Sigmoid colon (tissue), 6 donors: ENCODE measurements at regions not wholly inside any gene's neighbourhood (a gene's known extent, or its start where the extent isn't known, plus 50 kb on each side); places are given as distances from the start of the nearest gene placed in this dataset.

Experiments used
- DNase-seq: peaks from one replicate; pipeline ENCODE4 v3.0.0-alpha.2; 2019
- H3K27ac ChIP-seq, 4 donors: fragments of 200-600 bp; sonication (generic); one replicate each; pipeline ENCODE4 v1.5.1; 2016 to 2019; ENCODE audit warnings: mild to moderate bottlenecking in 1 of 4
- H3K27me3 ChIP-seq, 3 donors: fragments of 200-600 bp; sonication (generic); one replicate each; pipeline ENCODE4 v1.5.1; 2019; ENCODE audit warnings: mild to moderate bottlenecking in 1 of 3
- H3K36me3 ChIP-seq, 4 donors: fragments of 200-600 bp; sonication (generic); one replicate each; pipeline ENCODE4 v1.5.1; 2016 to 2019
- H3K4me1 ChIP-seq, 4 donors: fragments of 200-600 bp; sonication (generic); one replicate each; pipeline ENCODE4 v1.5.1; 2017 to 2019
- H3K4me3 ChIP-seq, 4 donors: fragments of 200-600 bp; sonication (generic); one replicate each; pipeline ENCODE4 v1.5.1; 2017 to 2019; ENCODE audit warnings: mild to moderate bottlenecking in 2 of 4, moderate library complexity in 1 of 4
- H3K9me3 ChIP-seq, 4 donors: fragments of 200-600 bp in 3 of 4; sonication (generic) in 3 of 4; one replicate each; pipeline versions ENCODE4 v1.5.1 to v1.6.1; 2013 to 2019
- EP300 ChIP-seq, 4 donors: sonication (generic); formaldehyde crosslinking; IDR thresholded peaks; one replicate each; pipeline ENCODE4 v1.6.1; 2017; ENCODE audit warnings: antibody characterized with exemption in 4 of 4
- POLR2A ChIP-seq, 2 donors: fragments of 450-650 bp; IDR thresholded peaks; one replicate each; pipeline ENCODE4 v1.6.1; 2016; ENCODE audit warnings: antibody characterized with exemption in 2 of 2, mild to moderate bottlenecking in 2 of 2, moderate library complexity in 2 of 2
- POLR2AphosphoS5 ChIP-seq, 4 donors: sonication (generic); formaldehyde crosslinking; IDR thresholded peaks; one replicate each; pipeline ENCODE4 v1.6.1; 2017; ENCODE audit warnings: antibody characterized with exemption in 4 of 4
- WGBS, 2 donors: extraction: QIAGEN DNeasy Blood & Tissue Kit; methylation state at CpG; one replicate each; pipeline ENCODE4 v1.1.7; 2013; 5-methylcytosine and 5-hydroxymethylcytosine counted together
- intact Hi-C: fragments of 100-400 bp; cut with DNase I; formaldehyde crosslinking; loops from one replicate; pipeline ENCODE4 v1.15.1; 2023
- TF ChIP-seq, protein P1 (sequence below), 4 experiments: fragments of 450-650 bp in 3 of 4; fragments of 200-600 bp in 1 of 4; IDR thresholded peaks; one replicate each; pipeline ENCODE4 v1.5.1; 2016 to 2019; ENCODE audit warnings: antibody characterized with exemption in 4 of 4, mild to moderate bottlenecking in 3 of 4, moderate library complexity in 2 of 4
- donor health status: healthy with polysubstance abuse.
- donor health status: healthy.

DNA sequence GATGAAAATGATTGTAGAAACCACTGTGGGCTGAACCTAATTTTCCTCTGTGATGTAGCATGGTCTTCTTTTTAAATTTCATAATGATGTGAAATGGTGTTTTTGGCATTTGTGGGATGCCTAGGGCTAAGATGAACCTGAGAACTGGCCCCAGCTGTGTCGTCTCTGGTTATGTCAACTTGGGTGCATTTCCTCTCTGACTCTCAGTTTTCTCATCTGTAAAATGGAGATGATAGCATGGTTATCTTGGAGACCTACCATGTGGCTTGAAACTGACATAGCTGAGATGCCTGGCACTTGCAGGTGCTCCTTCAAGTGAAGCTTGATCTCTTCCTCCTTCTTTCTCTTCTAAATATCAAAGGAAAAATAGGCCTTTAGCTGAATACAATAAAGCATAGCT is 77.8 kb downstream of the BOD1 start:
- Histone ChIP-seq H3K36me3 (no peaks in the 10 kb centered on the region), H3K4me3 (no peak overlapping the region), H3K4me1 (no peaks in the 10 kb centered on the region), H3K27me3 (no peaks in the 10 kb centered on the region), H3K27ac (no peak overlapping the region), H3K9me3 (no peaks in the 10 kb centered on the region)
- 75 to 79% methylated on average over 1 of the region's 1 CpG for WGBS, 2 donors
- TF ChIP-seq EP300 (IDR thresholded peaks at IDR 0.05) = no peak
- no peak for TF ChIP-seq POLR2A (IDR thresholded peaks at IDR 0.05)
- TF ChIP-seq POLR2AphosphoS5 (IDR thresholded peaks at IDR 0.05) = no peak
- TF ChIP-seq, protein P1, sequence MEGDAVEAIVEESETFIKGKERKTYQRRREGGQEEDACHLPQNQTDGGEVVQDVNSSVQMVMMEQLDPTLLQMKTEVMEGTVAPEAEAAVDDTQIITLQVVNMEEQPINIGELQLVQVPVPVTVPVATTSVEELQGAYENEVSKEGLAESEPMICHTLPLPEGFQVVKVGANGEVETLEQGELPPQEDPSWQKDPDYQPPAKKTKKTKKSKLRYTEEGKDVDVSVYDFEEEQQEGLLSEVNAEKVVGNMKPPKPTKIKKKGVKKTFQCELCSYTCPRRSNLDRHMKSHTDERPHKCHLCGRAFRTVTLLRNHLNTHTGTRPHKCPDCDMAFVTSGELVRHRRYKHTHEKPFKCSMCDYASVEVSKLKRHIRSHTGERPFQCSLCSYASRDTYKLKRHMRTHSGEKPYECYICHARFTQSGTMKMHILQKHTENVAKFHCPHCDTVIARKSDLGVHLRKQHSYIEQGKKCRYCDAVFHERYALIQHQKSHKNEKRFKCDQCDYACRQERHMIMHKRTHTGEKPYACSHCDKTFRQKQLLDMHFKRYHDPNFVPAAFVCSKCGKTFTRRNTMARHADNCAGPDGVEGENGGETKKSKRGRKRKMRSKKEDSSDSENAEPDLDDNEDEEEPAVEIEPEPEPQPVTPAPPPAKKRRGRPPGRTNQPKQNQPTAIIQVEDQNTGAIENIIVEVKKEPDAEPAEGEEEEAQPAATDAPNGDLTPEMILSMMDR (IDR thresholded peaks at IDR 0.05) = no peak
- DNase-seq = no peak
- intact Hi-C loops = no loop called here

DNA sequence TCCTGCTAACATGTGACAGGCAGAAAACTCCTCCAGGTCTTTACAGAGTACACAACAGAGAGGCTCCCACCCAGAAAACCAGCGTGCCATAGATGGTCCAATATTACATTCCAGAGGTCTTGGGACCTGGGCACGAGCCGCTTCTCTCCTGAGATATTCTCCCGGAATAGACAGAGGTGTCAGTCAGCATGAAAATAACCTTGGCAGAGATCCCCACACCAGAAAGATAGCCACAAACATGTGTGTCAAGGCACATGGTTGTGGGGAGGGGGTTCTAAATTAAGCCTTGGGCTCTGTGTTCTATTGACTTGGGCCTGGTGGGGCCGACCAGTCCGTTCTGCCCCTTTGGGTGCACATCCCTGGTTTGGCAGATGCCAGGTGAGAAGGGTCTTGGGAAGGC is 78.4 kb downstream of the BOD1 start:
- H3K27ac ChIP-seq = no peak overlapping the region
- H3K4me1 ChIP-seq = no peaks in the 10 kb centered on the region
- TF ChIP-seq, protein P1 (IDR thresholded peaks at IDR 0.05) = no peak
- TF ChIP-seq POLR2AphosphoS5 (IDR thresholded peaks at IDR 0.05) = no peak
- TF ChIP-seq EP300 (IDR thresholded peaks at IDR 0.05) = no peak
- no peak for TF ChIP-seq POLR2A (IDR thresholded peaks at IDR 0.05)
- WGBS, 2 donors = 84 to 89% methylated on average over 6 of the region's 6 CpGs
- no peak for DNase-seq
- no peaks in the 10 kb centered on the region for H3K36me3 ChIP-seq
- intact Hi-C loops = no loop called here
- H3K4me3 ChIP-seq = no peak overlapping the region
- H3K27me3 ChIP-seq = no peaks in the 10 kb centered on the region
- no peaks in the 10 kb centered on the region for H3K9me3 ChIP-seq

DNA sequence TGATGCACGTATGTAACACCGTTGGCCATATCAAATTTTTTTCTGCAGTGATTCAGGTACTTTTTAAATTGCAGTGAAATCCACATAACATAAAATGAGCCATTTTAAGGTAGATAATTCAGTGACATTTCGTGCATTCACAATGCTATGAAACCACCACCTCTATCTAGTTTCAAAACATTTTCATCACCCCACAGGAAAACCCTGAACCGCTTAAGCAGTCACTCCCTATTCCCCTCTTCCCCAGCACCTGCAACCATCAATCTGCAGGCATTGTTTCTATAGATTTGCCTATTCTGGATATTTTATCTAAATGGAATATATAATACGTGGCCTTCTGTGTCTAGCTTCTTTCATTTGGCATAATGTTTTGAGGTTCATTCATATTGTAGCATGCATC is 79.2 kb downstream of the BOD1 start:
- no peak for TF ChIP-seq POLR2AphosphoS5 (IDR thresholded peaks at IDR 0.05)
- TF ChIP-seq EP300 (IDR thresholded peaks at IDR 0.05) = no peak

DNA sequence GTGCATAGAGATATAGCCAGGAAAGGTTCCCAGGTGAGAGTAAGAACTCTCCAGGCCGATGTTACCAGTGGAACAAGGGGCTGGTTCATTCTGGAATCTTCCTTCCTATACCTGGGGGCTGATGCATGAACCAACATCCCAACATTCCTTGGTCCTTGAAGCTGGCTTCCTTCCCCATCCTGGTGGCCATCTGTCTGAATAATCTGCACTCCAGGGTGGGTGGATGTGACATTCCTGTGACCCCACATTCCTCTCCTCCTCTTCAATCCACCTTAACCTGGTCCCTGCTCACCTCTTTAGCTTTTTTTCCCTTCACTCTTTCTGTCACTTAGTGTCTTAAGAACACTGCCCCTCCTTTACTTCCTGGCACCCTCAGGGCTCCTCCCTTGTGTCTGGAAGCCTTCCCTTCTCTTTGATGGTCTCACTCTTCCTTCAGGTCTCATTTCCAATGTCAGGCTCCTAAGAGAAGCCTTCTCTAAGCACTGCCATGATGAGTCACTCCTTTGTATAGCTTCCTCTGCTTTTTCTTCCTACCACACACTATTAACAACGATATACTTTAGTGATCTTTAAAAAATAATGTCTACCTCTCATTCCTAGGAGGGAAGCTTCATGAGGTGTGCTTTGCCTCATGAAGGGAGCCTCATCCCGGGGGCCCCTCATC is 80.3 kb downstream of the BOD1 start:
- no peaks in the 10 kb centered on the region for H3K36me3 ChIP-seq
- H3K9me3 ChIP-seq = no peaks in the 10 kb centered on the region
- H3K4me1 ChIP-seq = no peaks in the 10 kb centered on the region
- WGBS, 2 donors = 60 to 76% methylated on average over 3 of the region's 3 CpGs
- DNase-seq = no peak
- H3K27ac ChIP-seq = no peak overlapping the region
- no peaks in the 10 kb centered on the region for H3K27me3 ChIP-seq
- intact Hi-C loops = no loop called here
- TF ChIP-seq EP300 (IDR thresholded peaks at IDR 0.05) = no peak
- TF ChIP-seq, protein P1 (IDR thresholded peaks at IDR 0.05) = no peak
- no peak for TF ChIP-seq POLR2A (IDR thresholded peaks at IDR 0.05)
- TF ChIP-seq POLR2AphosphoS5 (IDR thresholded peaks at IDR 0.05) = no peak
- no peak overlapping the region for H3K4me3 ChIP-seq

More for the DNA sequence above, 79.2 kb downstream of the BOD1 start:
- WGBS, 2 donors = 82 to 85% methylated on average over 5 of the region's 5 CpGs
- intact Hi-C loops = no loop called here
- DNase-seq = no peak
- Histone ChIP-seq H3K4me1 (no peaks in the 10 kb centered on the region), H3K27me3 (no peaks in the 10 kb centered on the region), H3K9me3 (no peaks in the 10 kb centered on the region), H3K4me3 (no peak overlapping the region), H3K36me3 (no peaks in the 10 kb centered on the region), H3K27ac (no peak overlapping the region)

DNA sequence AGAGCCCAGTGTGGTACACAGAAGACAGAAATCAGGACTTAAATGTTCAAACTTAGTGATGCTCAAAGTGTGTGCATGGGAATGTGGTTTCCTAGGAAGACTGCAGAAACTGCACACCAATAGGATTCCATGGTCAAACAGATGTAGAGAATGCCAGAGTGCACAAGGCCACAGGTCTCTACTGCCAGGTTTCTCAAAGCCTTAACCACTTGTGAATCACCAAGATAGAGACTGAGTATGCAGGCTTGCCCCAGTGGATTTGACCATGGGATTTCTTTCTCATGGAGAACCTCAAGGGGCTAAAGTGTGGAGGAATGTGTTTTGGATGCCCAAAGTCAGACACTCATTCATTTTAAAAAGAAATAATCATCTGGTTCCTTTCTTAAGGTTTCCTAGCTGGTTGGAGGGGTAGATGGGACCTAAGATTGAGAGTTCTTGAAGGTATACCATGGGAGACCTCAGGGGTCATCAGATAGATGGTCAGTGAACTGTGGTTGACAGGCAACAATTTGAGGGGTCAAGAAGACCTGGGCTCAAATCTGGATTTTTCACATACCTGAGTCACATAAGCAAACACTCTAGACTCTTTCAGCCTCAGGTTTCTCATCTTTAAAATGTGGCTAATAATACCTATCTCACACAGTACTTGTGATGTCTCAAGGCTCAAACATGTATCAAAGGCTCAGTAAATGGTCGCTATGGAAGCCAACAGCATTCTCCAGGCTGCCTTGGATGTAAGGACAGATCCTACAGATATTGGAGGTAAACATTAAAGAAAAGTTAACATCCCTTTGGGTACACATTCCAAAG is 81.1 kb downstream of the BOD1 start:
- no peaks in the 10 kb centered on the region for H3K27me3 ChIP-seq
- no peak for DNase-seq
- H3K9me3 ChIP-seq = no peaks in the 10 kb centered on the region
- no peaks in the 10 kb centered on the region for H3K4me1 ChIP-seq
- intact Hi-C loops = no loop called here
- H3K27ac ChIP-seq = no peak overlapping the region
- no peak overlapping the region for H3K4me3 ChIP-seq
- no peak for TF ChIP-seq POLR2AphosphoS5 (IDR thresholded peaks at IDR 0.05)
- TF ChIP-seq POLR2A (IDR thresholded peaks at IDR 0.05) = no peak
- TF ChIP-seq, protein P1 (IDR thresholded peaks at IDR 0.05) = no peak
- TF ChIP-seq EP300 (IDR thresholded peaks at IDR 0.05) = no peak
- WGBS, 2 donors = 58 to 76% methylated on average over 1 of the region's 1 CpG
- no peaks in the 10 kb centered on the region for H3K36me3 ChIP-seq
